HepG2 (cell line): ENCODE measurements at regions not wholly inside any gene's neighbourhood (a gene's known extent, or its start where the extent isn't known, plus 50 kb on each side); places are given as distances from the start of the nearest gene placed in this dataset.

Source experiments
- ATAC-seq: fragments of 200-7000 bp; cut with Tn5 transposase; 3 replicates; pipeline ENCODE4 v1.9.1; 2020; ENCODE audit warnings: mild to moderate bottlenecking, moderate library complexity
- BruUV-seq: library from RNA; stranded (reverse); fragments of 400-500 nt; replicated peaks from 2 replicates; lab custom pipeline; 2021; lab: Mats Ljungman, UMichigan
- CTCF ChIA-PET: fragments of 300-600 bp; formaldehyde crosslinking; extraction: SDS; loops from one replicate; lab custom pipeline; 2021; ENCODE audit warnings: low total read pairs, inconsistent platforms, low intra/inter-chr PET ratio; lab: Yijun Ruan, JAX
- POLR2A ChIA-PET: fragments of 350-600 bp; sonication (Branson Sonifier 250); formaldehyde crosslinking; loops from one replicate; lab custom pipeline; 2020; ENCODE audit warnings: antibody characterized with exemption, inconsistent platforms; lab: Yijun Ruan, JAX
- DNase-seq: peaks from one replicate; pipeline ENCODE4 v3.0.0-alpha.2; 2015; ENCODE audit warnings: low spot score
- FAIRE-seq: peaks from 3 replicates; lab custom pipeline; 2011; peaks lifted over from hg19 to GRCh38; lab: Jason Lieb, UNC
- H2AFZ ChIP-seq: one replicate; pipeline ENCODE4 v1.6.1; 2011; ENCODE audit warnings: low read length, inconsistent platforms
- H3K27ac ChIP-seq: fragments of 300-600 bp; 3 replicates; pipeline ENCODE4 v1.8.0; 2011; ENCODE audit warnings: mixed run types, mild to moderate bottlenecking, mixed read lengths, low read length, inconsistent platforms; ENCODE audit not compliant: insufficient read depth; ENCODE audit errors: extremely low read length
- H3K27me3 ChIP-seq, 2 experiments: fragments of 200-600 bp in 1 of 2; 2 replicates in 1 of 2; 3 replicates in 1 of 2; pipeline versions ENCODE4 v1.6.0 to v1.8.0; 2011; ENCODE audit warnings: low read length in 2 of 2, mild to moderate bottlenecking in 2 of 2, moderate library complexity in 2 of 2, inconsistent platforms in 1 of 2; ENCODE audit not compliant: insufficient read depth in 2 of 2, control insufficient read depth in 1 of 2
- H3K36me3 ChIP-seq, 2 experiments: fragments of 200-600 bp in 1 of 2; replicated peaks in 1 of 2; 2 replicates in 1 of 2; 3 replicates in 1 of 2; pipeline versions ENCODE4 v1.5.1 to v1.8.0; 2011; ENCODE audit warnings: low read length in 2 of 2, inconsistent platforms in 1 of 2; ENCODE audit not compliant: insufficient read depth in 2 of 2, control insufficient read depth in 1 of 2
- H3K4me1 ChIP-seq: 2 replicates; pipeline ENCODE4 v1.5.1; 2012; ENCODE audit warnings: low read length, inconsistent platforms; ENCODE audit not compliant: insufficient read depth
- H3K4me2 ChIP-seq: 2 replicates; pipeline ENCODE4 v1.6.0; 2011; ENCODE audit warnings: low read depth, low read length, inconsistent platforms
- H3K4me3 ChIP-seq, 3 experiments: fragments of 200-600 bp in 1 of 3; sonication (generic), shearing (Covaris generic) in 1 of 3; replicated peaks in 1 of 3; 2 replicates each; pipeline ENCODE4 v1.5.1; 2011 to 2016; ENCODE audit warnings: low read length in 3 of 3, inconsistent platforms in 2 of 3, low read depth in 2 of 3, mild to moderate bottlenecking in 2 of 3, control low read depth in 1 of 3, mixed read lengths in 1 of 3; ENCODE audit not compliant: insufficient read depth in 1 of 3
- H3K79me2 ChIP-seq: one replicate; pipeline ENCODE4 v1.6.1; 2011; ENCODE audit warnings: low read length, inconsistent platforms; ENCODE audit not compliant: insufficient read depth
- H3K9ac ChIP-seq: 2 replicates; pipeline ENCODE4 v1.6.0; 2011; ENCODE audit warnings: mild to moderate bottlenecking, low read depth, low read length, inconsistent platforms; ENCODE audit not compliant: insufficient read depth
- H3K9me3 ChIP-seq: 2 replicates; pipeline ENCODE4 v1.5.1; 2012; ENCODE audit warnings: mild to moderate bottlenecking, low read length
- H4K20me1 ChIP-seq: 2 replicates; pipeline ENCODE4 v1.6.0; 2011; ENCODE audit warnings: inconsistent platforms, mild to moderate bottlenecking, low read length, moderate library complexity; ENCODE audit not compliant: insufficient read depth
- BCL6 ChIP-seq: IDR thresholded peaks from 2 replicates; pipeline ENCODE4 v1.6.1; 2016; ENCODE audit warnings: missing genetic modification reagents, missing compliant biosample characterization
- FOXO1 ChIP-seq: sonication (generic); formaldehyde crosslinking; IDR thresholded peaks from 2 replicates; pipeline ENCODE4 v1.4.0; 2020; ENCODE audit warnings: missing genetic modification reagents
- ZNF496 ChIP-seq: sonication (generic); formaldehyde crosslinking; IDR thresholded peaks from 2 replicates; pipeline ENCODE4 v1.8.1; 2023; ENCODE audit warnings: mild to moderate bottlenecking, moderate library complexity, missing genetic modification reagents; ENCODE audit not compliant: insufficient replicate concordance
- WGBS: methylation state at CpG from one replicate; pipeline ENCODE4 v1.1.6; 2017; ENCODE audit warnings: low lambda C conversion rate; 5-methylcytosine and 5-hydroxymethylcytosine counted together
- in situ Hi-C: cut with HindIII; loops from 2 replicates; pipeline ENCODE4 v1.10.0; 2017; ENCODE audit warnings: low pct_unique_long_range_greater_than_20kb; ENCODE audit not compliant: extremely low pct_ligation_motif_present
- intact Hi-C: fragments of 100-400 bp; cut with micrococcal nuclease; formaldehyde crosslinking; loops from one replicate; pipeline ENCODE4 v1.10.0; 2022; ENCODE audit not compliant: unreplicated experiment

DNA sequence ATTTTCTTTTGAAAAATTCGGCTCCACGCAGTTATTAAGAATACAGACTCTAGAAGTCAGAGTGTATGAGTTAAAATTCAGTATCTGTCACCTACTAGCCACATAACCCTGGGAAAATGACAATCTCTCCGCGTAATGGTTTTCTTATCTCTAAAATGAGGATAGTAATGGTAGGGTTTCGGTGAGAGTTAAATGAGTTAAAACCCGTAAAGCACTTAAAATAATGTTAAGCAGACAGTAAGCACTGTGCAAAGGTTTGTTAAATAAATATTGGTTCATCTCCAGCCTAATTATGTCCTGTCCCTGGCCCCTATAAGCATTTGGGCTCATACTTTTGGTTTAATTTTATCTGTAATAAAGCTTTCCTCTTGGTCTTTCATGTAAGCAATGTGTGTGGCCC, 350.8 kb upstream of the GRIA3 start:
- TF ChIP-seq FOXO1 (CRISPR knock-in tag): no peak
- WGBS: 36% methylated on average over 6 of the region's 6 CpGs
- Histone ChIP-seq H3K27me3 (no peaks in the 10 kb centered on the region), H3K36me3 (no peaks in the 10 kb centered on the region), H3K9ac (no peak overlapping the region), H2AFZ (no peak overlapping the region), H3K9me3 (no peaks in the 10 kb centered on the region), H3K79me2 (no peaks in the 10 kb centered on the region), H3K27ac (no peak overlapping the region), H3K4me2 (no peak overlapping the region), H3K4me3 (no peak overlapping the region), H3K4me1 (no peaks in the 10 kb centered on the region), H4K20me1 (no peaks in the 10 kb centered on the region)
- in situ Hi-C loops: no loop called here
- no peak for ATAC-seq
- ChIA-PET POLR2A (no interaction called here), CTCF (no interaction called here)
- no peak for FAIRE-seq
- no peak for DNase-seq
- BruUV-seq: no TSS peak
- intact Hi-C loops: no loop called here

DNA sequence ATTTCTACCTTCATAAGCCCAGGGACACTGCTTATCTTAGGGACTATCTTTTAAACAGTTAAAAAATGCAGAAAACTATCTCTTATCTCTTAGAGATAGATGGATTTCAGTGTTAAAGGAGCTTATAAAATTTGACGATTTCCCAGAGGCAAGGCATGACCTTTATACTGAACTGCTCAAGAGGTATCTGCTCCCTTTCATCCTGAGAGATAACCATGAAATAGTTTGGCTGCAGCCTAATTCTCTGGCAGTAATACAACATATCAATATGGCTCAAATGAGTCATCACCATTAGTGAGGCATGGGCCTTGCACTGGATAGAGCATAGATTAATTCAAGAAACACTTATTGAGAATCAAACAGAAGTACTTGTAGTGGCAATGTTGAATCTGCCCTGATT, 348.2 kb upstream of the GRIA3 start:
- no peak overlapping the region for H3K9ac ChIP-seq
- no peak overlapping the region for H3K4me3 ChIP-seq
- H3K36me3 ChIP-seq: no peaks in the 10 kb centered on the region
- no peaks in the 10 kb centered on the region for H3K27me3 ChIP-seq
- ChIA-PET POLR2A (no interaction called here), CTCF (no interaction called here)
- H3K27ac ChIP-seq: no peak overlapping the region
- intact Hi-C loops: no loop called here
- 0% methylated on average over 1 of the region's 1 CpG for WGBS
- H3K9me3 ChIP-seq: no peaks in the 10 kb centered on the region
- ATAC-seq (no peak), DNase-seq (no peak), FAIRE-seq (no peak)
- H4K20me1 ChIP-seq: no peaks in the 10 kb centered on the region
- in situ Hi-C loops: no loop called here
- H2AFZ ChIP-seq: no peak overlapping the region
- BruUV-seq: no TSS peak
- H3K79me2 ChIP-seq: no peaks in the 10 kb centered on the region
- H3K4me1 ChIP-seq: no peaks in the 10 kb centered on the region
- TF ChIP-seq BCL6 (CRISPR knock-in tag) (no peak), ZNF496 (CRISPR knock-in tag) (no peak)
- no peak overlapping the region for H3K4me2 ChIP-seq
